Fibroblast of peridontal ligament (primary cell): ENCODE measurements at regions not wholly inside any gene's neighbourhood (a gene's known extent, or its start where the extent isn't known, plus 50 kb on each side); places are given as distances from the start of the nearest gene placed in this dataset.
"Not testable (repeated sequence)": the region's sequence is repeated elsewhere in the genome, so short reads cannot be mapped to it uniquely, and the experiment has no call there.

Source experiments
- DNase-seq: peaks from one replicate; pipeline ENCODE4 v3.0.0-alpha.2; 2010; ENCODE audit errors: extremely low read depth

GRCh38 chr14:105581551-105582341 is 55.4 kb downstream of the TMEM121 start:
- DNase-seq: no peak

GRCh38 chr14:105582639-105583038 is 56.3 kb downstream of the TMEM121 start:
- DNase-seq: no peak

- DNase-seq: not testable (repeated sequence)
Observed at GRCh38 chr14:105583914-105584313, 57.5 kb downstream of the TMEM121 start.

- DNase-seq: not testable (repeated sequence)
Observed at GRCh38 chr14:105585290-105585689, 58.9 kb downstream of the TMEM121 start.

GRCh38 chr14:105585722-105586121 is 59.3 kb downstream of the TMEM121 start:
- DNase-seq: not testable (repeated sequence)

GRCh38 chr14:105586144-105586872 is 59.9 kb downstream of the TMEM121 start:
- DNase-seq: not testable (repeated sequence)

- DNase-seq: not testable (repeated sequence)
Observed at GRCh38 chr14:105587034-105587433, 60.7 kb downstream of the TMEM121 start.

GRCh38 chr14:105587482-105588235 is 61.3 kb downstream of the TMEM121 start:
- DNase-seq: not testable (repeated sequence)

GRCh38 chr14:105588236-105588860 is 62.0 kb downstream of the TMEM121 start:
- no peak for DNase-seq

GRCh38 chr14:105589161-105589925 is 63.0 kb downstream of the TMEM121 start:
- no peak for DNase-seq

- not testable (repeated sequence) for DNase-seq
Observed at GRCh38 chr14:105589926-105590185, 63.5 kb downstream of the TMEM121 start.

- no peak for DNase-seq
Observed at GRCh38 chr14:105591052-105591451, 64.7 kb downstream of the TMEM121 start.

- not testable (repeated sequence) for DNase-seq
Observed at GRCh38 chr14:105591792-105592341, 65.5 kb downstream of the TMEM121 start.

GRCh38 chr14:105592646-105593045 is 66.3 kb downstream of the TMEM121 start:
- not testable (repeated sequence) for DNase-seq

- not testable (repeated sequence) for DNase-seq
Observed at GRCh38 chr14:105595346-105595745, 69.0 kb downstream of the TMEM121 start.

- not testable (repeated sequence) for DNase-seq
Observed at GRCh38 chr14:105596374-105596773, 70.0 kb downstream of the TMEM121 start.

GRCh38 chr14:105598040-105598763 is 71.8 kb downstream of the TMEM121 start:
- DNase-seq: not testable (repeated sequence)

GRCh38 chr14:105598925-105599586 is 72.7 kb downstream of the TMEM121 start:
- DNase-seq: not testable (repeated sequence)

- not testable (repeated sequence) for DNase-seq
Observed at GRCh38 chr14:105600195-105600938, 74.0 kb downstream of the TMEM121 start.
